OCI-LY1 (cell line): ENCODE measurements at regions not wholly inside any gene's neighbourhood (a gene's known extent, or its start where the extent isn't known, plus 50 kb on each side); places are given as distances from the start of the nearest gene placed in this dataset.

ENCODE experiments used
- CTCF ChIP-seq: fragments of 200-600 bp; sonication (generic), shearing (Covaris generic); IDR thresholded peaks from 2 replicates; pipeline ENCODE4 v1.5.1; 2017; ENCODE audit warnings: mild to moderate bottlenecking, antibody characterized with exemption, low read length, moderate library complexity, mixed read lengths
- EZH2 ChIP-seq: fragments of 200-600 bp; sonication (generic), shearing (Covaris generic); IDR thresholded peaks from 2 replicates; pipeline ENCODE4 v1.8.0; 2017; ENCODE audit warnings: borderline replicate concordance, mixed run types, mild to moderate bottlenecking, antibody characterized with exemption, low read length, moderate library complexity, mixed read lengths

- no peak for TF ChIP-seq CTCF
- TF ChIP-seq EZH2, result no peak
Measured at GRCh38 chr15:60096157-60096556, 92.0 kb downstream of the FOXB1 start.
